ENCODE measurements at regions not wholly inside any gene's neighbourhood (a gene's known extent, or its start where the extent isn't known, plus 50 kb on each side); places are given as distances from the start of the nearest gene placed in this dataset.

DNA sequence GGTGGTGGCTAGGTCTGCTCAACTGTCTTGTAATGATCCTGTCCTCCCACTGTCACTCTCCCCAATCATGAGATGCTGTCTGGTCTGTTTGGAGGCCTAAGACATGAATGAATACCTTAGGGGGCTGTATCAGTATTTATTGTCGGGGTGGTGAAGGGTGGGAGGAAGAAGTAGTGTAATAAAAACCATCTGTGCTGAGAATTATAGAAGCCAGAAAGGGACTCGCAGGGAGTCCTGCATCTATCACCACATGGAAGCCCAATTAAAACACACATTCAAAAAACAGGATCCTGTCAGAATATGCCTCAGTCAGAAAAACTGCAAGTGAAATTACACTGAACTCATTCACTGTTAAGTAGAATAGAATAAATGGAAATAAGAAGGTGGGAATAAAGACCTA, 1134.3 kb upstream of the C9orf72 start:
- no CpG with 5 or more reads among the region's 2 CpGs for WGBS (ENCODE audit: extremely low coverage, insufficient read length, low lambda C conversion rate)
- H2BK120ac ChIP-seq (ENCODE audit: low read depth, low read length, poor library complexity, severe bottlenecking), result no peak overlapping the region
- Mint-ChIP-seq H3K4me1 (peaks cover 0 to 4% of the 10 kb centered on the region in 2 experiments; a peak in 1 of 4 replicates), H3K27me3 (ENCODE audit: low read depth) (no peaks in the 10 kb centered on the region), H3K9me3 (no peaks in the 10 kb centered on the region), H3K27ac (no peak overlapping the region), H3K4me3 (no peak overlapping the region), H3K36me3 (ENCODE audit: insufficient read depth in 1 of 3, low read depth in 3 of 3) (no peaks in the 10 kb centered on the region; a peak in 1 of 7 replicates)
- H2BK15ac ChIP-seq (ENCODE audit: low read depth, low read length), result no peak overlapping the region
- H3K23me2 ChIP-seq (ENCODE audit: insufficient read length, low read depth, low read length, poor library complexity, severe bottlenecking), result no peaks in the 10 kb centered on the region
- H4K91ac ChIP-seq (ENCODE audit: insufficient read length, low read depth, low read length), result no peak overlapping the region
- no peak overlapping the region for H2AK5ac ChIP-seq (ENCODE audit: insufficient read length, low read length)
- H2AFZ ChIP-seq (ENCODE audit: low read length), result no peak overlapping the region
- no peaks in the 10 kb centered on the region for H3K79me2 ChIP-seq (ENCODE audit: insufficient read depth, low read length)
- H2BK5ac ChIP-seq (ENCODE audit: insufficient read length, low read length), result no peak overlapping the region
- no peak overlapping the region for H3K56ac ChIP-seq (ENCODE audit: insufficient read length, low read depth, low read length)
- no peak overlapping the region for H3K27ac ChIP-seq (ENCODE audit: insufficient read length, low read depth, low read length)
- no peak overlapping the region for H3K4ac ChIP-seq (ENCODE audit: low read depth, low read length)
- no peaks in the 10 kb centered on the region for H3K4me1 ChIP-seq (ENCODE audit: insufficient read depth, low read length)
- H2BK12ac ChIP-seq (ENCODE audit: insufficient read length, low read depth, low read length), result no peak overlapping the region
- H4K5ac ChIP-seq (ENCODE audit: insufficient read length, low read depth, low read length), result no peak overlapping the region
- no peak overlapping the region for H2BK20ac ChIP-seq (ENCODE audit: low read depth, low read length, poor library complexity, severe bottlenecking)
- TF ChIP-seq, protein P1, sequence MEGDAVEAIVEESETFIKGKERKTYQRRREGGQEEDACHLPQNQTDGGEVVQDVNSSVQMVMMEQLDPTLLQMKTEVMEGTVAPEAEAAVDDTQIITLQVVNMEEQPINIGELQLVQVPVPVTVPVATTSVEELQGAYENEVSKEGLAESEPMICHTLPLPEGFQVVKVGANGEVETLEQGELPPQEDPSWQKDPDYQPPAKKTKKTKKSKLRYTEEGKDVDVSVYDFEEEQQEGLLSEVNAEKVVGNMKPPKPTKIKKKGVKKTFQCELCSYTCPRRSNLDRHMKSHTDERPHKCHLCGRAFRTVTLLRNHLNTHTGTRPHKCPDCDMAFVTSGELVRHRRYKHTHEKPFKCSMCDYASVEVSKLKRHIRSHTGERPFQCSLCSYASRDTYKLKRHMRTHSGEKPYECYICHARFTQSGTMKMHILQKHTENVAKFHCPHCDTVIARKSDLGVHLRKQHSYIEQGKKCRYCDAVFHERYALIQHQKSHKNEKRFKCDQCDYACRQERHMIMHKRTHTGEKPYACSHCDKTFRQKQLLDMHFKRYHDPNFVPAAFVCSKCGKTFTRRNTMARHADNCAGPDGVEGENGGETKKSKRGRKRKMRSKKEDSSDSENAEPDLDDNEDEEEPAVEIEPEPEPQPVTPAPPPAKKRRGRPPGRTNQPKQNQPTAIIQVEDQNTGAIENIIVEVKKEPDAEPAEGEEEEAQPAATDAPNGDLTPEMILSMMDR (conservative IDR thresholded peaks at IDR 0.05), result no peak
- no peaks in the 10 kb centered on the region for H3K9me3 ChIP-seq (ENCODE audit: control insufficient read depth, low read depth, low read length)
- no peak overlapping the region for H3K18ac ChIP-seq (ENCODE audit: insufficient read length, low read depth, low read length)
- H3K23ac ChIP-seq (ENCODE audit: insufficient read length, low read depth, low read length), result no peak overlapping the region
- no peak for DNase-seq
- no peaks in the 10 kb centered on the region for H3K79me1 ChIP-seq (ENCODE audit: insufficient read depth, low read depth, low read length, poor library complexity, severe bottlenecking)
- H4K20me1 ChIP-seq (ENCODE audit: control insufficient read depth, insufficient read depth, insufficient read length), result no peaks in the 10 kb centered on the region
- H3K4me2 ChIP-seq (ENCODE audit: insufficient read depth, insufficient read length, low read length), result no peak overlapping the region
- no peak overlapping the region for H3T11ph ChIP-seq (ENCODE audit: low read length)
- H4K8ac ChIP-seq (replicated peaks; ENCODE audit: insufficient read length, low read depth, low read length), result no peak overlapping the region
- no peak overlapping the region for H3K14ac ChIP-seq (ENCODE audit: insufficient read depth, low read length)
- H3K27me3 ChIP-seq (ENCODE audit: insufficient read depth, low read length), result no peaks in the 10 kb centered on the region
- no peak overlapping the region for H3K9ac ChIP-seq (ENCODE audit: extremely low read depth, insufficient read length, low read length)

Data from H9 (cell line).